ENCODE measurements at regions not wholly inside any gene's neighbourhood (a gene's known extent, or its start where the extent isn't known, plus 50 kb on each side); places are given as distances from the start of the nearest gene placed in this dataset.
"Not testable (repeated sequence)": the region's sequence is repeated elsewhere in the genome, so short reads cannot be mapped to it uniquely, and the experiment has no call there.

- DNase-seq (ENCODE audit: low spot score) = no peak
Observed at GRCh38 chr9:72471096-72471495, 50.3 kb upstream of the TMC1 start.

- no peak for DNase-seq (ENCODE audit: low spot score)
Observed at GRCh38 chr9:72467766-72468738, 53.4 kb upstream of the TMC1 start.

- no peak for DNase-seq (ENCODE audit: low spot score)
Observed at GRCh38 chr9:72465593-72465984, 55.8 kb upstream of the TMC1 start.

- no peak for DNase-seq (ENCODE audit: low spot score)
Observed at GRCh38 chr9:72464857-72465592, 56.4 kb upstream of the TMC1 start.

GRCh38 chr9:72462340-72462739 lies 59.1 kb upstream of the TMC1 start:
- no peak for DNase-seq (ENCODE audit: low spot score)

- no peak for DNase-seq (ENCODE audit: low spot score)
Observed at GRCh38 chr9:72460342-72461312, 60.8 kb upstream of the TMC1 start.

GRCh38 chr9:72459308-72459707 lies 62.1 kb upstream of the TMC1 start:
- DNase-seq (ENCODE audit: low spot score) = no peak

- no peak for DNase-seq (ENCODE audit: low spot score)
Observed at GRCh38 chr9:72458153-72458552, 63.3 kb upstream of the TMC1 start.

GRCh38 chr9:72457366-72457765 lies 64.0 kb upstream of the TMC1 start:
- DNase-seq (ENCODE audit: low spot score) = no peak

GRCh38 chr9:72454871-72455491 lies 66.4 kb upstream of the TMC1 start:
- DNase-seq (ENCODE audit: low spot score) = no peak

- DNase-seq (ENCODE audit: low spot score) = no peak
Observed at GRCh38 chr9:72453797-72454196, 67.6 kb upstream of the TMC1 start.

GRCh38 chr9:72446241-72446640 lies 75.2 kb upstream of the TMC1 start:
- DNase-seq (ENCODE audit: low spot score) = not testable (repeated sequence)

- no peak for DNase-seq (ENCODE audit: low spot score)
Observed at GRCh38 chr9:72445306-72445995, 76.0 kb upstream of the TMC1 start.

GRCh38 chr9:72444435-72444834 lies 77.0 kb upstream of the TMC1 start:
- peak; percentile 16 for DNase-seq (ENCODE audit: low spot score)

GRCh38 chr9:72443855-72444254 lies 77.6 kb upstream of the TMC1 start:
- peak; percentile 45 for DNase-seq (ENCODE audit: low spot score)

GRCh38 chr9:72441848-72442607 lies 77.0 kb upstream of the ZFAND5 start:
- DNase-seq (ENCODE audit: low spot score) = no peak

- DNase-seq (ENCODE audit: low spot score) = no peak
Observed at GRCh38 chr9:72440992-72441847, 76.2 kb upstream of the ZFAND5 start.

- DNase-seq (ENCODE audit: low spot score) = no peak
Observed at GRCh38 chr9:72440378-72440777, 75.4 kb upstream of the ZFAND5 start.

- not testable (repeated sequence) for DNase-seq (ENCODE audit: low spot score)
Observed at GRCh38 chr9:72433616-72434267, 68.7 kb upstream of the ZFAND5 start.
